Breast epithelium (tissue), 3 donors: ENCODE measurements at regions not wholly inside any gene's neighbourhood (a gene's known extent, or its start where the extent isn't known, plus 50 kb on each side); places are given as distances from the start of the nearest gene placed in this dataset.
"Not testable (repeated sequence)": the region's sequence is repeated elsewhere in the genome, so short reads cannot be mapped to it uniquely, and the experiment has no call there.

Experiments used
- POLR2A ChIP-seq: fragments of 450-650 bp; IDR thresholded peaks from one replicate; pipeline ENCODE4 v1.6.1; 2016; ENCODE audit warnings: antibody characterized with exemption, mild to moderate bottlenecking, moderate library complexity
- POLR2AphosphoS5 ChIP-seq, 3 donors: sonication (generic); formaldehyde crosslinking; IDR thresholded peaks; one replicate each; pipeline ENCODE4 v1.6.1; 2017; ENCODE audit warnings: antibody characterized with exemption in 3 of 3
- TF ChIP-seq, protein P1 (sequence below), 3 donors: fragments of 450-650 bp; IDR thresholded peaks; one replicate each; pipeline ENCODE4 v1.5.1; 2016 to 2017; ENCODE audit warnings: antibody characterized with exemption in 3 of 3, mild to moderate bottlenecking in 3 of 3, moderate library complexity in 3 of 3

DNA sequence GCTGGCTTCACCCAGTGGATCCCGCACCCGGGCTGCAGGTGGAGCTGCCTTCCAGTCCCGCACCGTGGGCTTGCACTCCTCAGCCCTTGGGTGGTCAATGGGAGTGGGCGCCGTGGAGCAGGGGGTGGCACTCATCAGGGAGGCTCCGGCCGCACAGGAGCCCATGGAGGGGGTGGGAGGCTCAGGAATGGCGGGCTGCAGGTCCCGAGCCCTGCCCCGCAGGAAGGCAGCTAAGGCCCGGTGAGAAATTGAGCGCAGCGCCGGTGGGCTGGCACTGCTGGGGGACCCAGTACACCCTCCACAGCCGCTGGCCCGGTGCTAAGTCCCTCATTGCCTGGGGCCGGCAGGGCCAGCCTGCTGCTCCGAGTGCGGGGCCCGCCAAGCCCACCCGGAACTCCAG is 209.9 kb downstream of the UTRN start:
- TF ChIP-seq, protein P1, sequence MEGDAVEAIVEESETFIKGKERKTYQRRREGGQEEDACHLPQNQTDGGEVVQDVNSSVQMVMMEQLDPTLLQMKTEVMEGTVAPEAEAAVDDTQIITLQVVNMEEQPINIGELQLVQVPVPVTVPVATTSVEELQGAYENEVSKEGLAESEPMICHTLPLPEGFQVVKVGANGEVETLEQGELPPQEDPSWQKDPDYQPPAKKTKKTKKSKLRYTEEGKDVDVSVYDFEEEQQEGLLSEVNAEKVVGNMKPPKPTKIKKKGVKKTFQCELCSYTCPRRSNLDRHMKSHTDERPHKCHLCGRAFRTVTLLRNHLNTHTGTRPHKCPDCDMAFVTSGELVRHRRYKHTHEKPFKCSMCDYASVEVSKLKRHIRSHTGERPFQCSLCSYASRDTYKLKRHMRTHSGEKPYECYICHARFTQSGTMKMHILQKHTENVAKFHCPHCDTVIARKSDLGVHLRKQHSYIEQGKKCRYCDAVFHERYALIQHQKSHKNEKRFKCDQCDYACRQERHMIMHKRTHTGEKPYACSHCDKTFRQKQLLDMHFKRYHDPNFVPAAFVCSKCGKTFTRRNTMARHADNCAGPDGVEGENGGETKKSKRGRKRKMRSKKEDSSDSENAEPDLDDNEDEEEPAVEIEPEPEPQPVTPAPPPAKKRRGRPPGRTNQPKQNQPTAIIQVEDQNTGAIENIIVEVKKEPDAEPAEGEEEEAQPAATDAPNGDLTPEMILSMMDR (IDR thresholded peaks at IDR 0.05), result not testable (repeated sequence)
- TF ChIP-seq POLR2AphosphoS5 (IDR thresholded peaks at IDR 0.05); POLR2A: not testable (repeated sequence)
